A673 (cell line): ENCODE measurements at regions not wholly inside any gene's neighbourhood (a gene's known extent, or its start where the extent isn't known, plus 50 kb on each side); places are given as distances from the start of the nearest gene placed in this dataset.

ENCODE experiments used
- BruUV-seq: library from RNA; stranded (reverse); fragments of 400-500 nt; replicated peaks from 2 replicates; lab custom pipeline; 2021; lab: Mats Ljungman, UMichigan
- CTCF ChIA-PET: fragments of 300-600 bp; sonication (Branson Sonifier 250); formaldehyde crosslinking; loops from one replicate; lab custom pipeline; 2022; ENCODE audit warnings: antibody characterized with exemption; lab: Charles Lee
- POLR2A ChIA-PET: fragments of 300-600 bp; sonication (Branson Sonifier 250); formaldehyde crosslinking; loops from one replicate; lab custom pipeline; 2022; ENCODE audit warnings: antibody characterized with exemption; ENCODE audit not compliant: low non-redundant PET; lab: Charles Lee
- DNase-seq: peaks from one replicate; pipeline ENCODE4 v3.0.0-alpha.2; 2015; ENCODE audit warnings: low spot score
- H3K27ac ChIP-seq: fragments of 200-600 bp; sonication (generic); 2 replicates; pipeline ENCODE4 v1.5.1; 2016; ENCODE audit warnings: mixed run types, low read depth, mild to moderate bottlenecking, mixed read lengths, antibody characterized with exemption, low read length; ENCODE audit not compliant: poor library complexity, severe bottlenecking
- H3K27me3 ChIP-seq: fragments of 200-600 bp; sonication (generic); replicated peaks from 2 replicates; pipeline ENCODE4 v1.6.1; 2017; ENCODE audit warnings: mixed run types, low read depth, mild to moderate bottlenecking, mixed read lengths, antibody characterized with exemption, low read length; ENCODE audit not compliant: insufficient read depth, poor library complexity
- H3K36me3 ChIP-seq: fragments of 200-600 bp; sonication (generic); 2 replicates; pipeline ENCODE4 v1.6.1; 2016; ENCODE audit warnings: mixed run types, mild to moderate bottlenecking, mixed read lengths, antibody characterized with exemption, low read length; ENCODE audit not compliant: insufficient read depth, poor library complexity, severe bottlenecking
- H3K4me1 ChIP-seq: fragments of 200-600 bp; sonication (generic); 2 replicates; pipeline ENCODE4 v1.6.1; 2017; ENCODE audit warnings: mixed run types, mild to moderate bottlenecking, mixed read lengths, antibody characterized with exemption, low read length; ENCODE audit not compliant: insufficient read depth, poor library complexity, severe bottlenecking
- H3K4me3 ChIP-seq: fragments of 200-600 bp; sonication (generic); 2 replicates; pipeline ENCODE4 v1.5.1; 2016; ENCODE audit warnings: low read depth, mixed run types, mild to moderate bottlenecking, mixed read lengths, low read length; ENCODE audit not compliant: poor library complexity, severe bottlenecking
- H3K9me3 ChIP-seq: fragments of 200-600 bp; sonication (generic); 2 replicates; pipeline ENCODE4 v1.6.1; 2016; ENCODE audit warnings: mixed run types, low read depth, mild to moderate bottlenecking, mixed read lengths, antibody characterized with exemption, low read length; ENCODE audit not compliant: poor library complexity, severe bottlenecking
- EZH2 ChIP-seq: fragments of 200-600 bp; sonication (generic); IDR thresholded peaks from 2 replicates; pipeline ENCODE4 v1.6.1; 2017; ENCODE audit warnings: borderline replicate concordance, low read depth, mild to moderate bottlenecking, mixed read lengths, antibody characterized with exemption, low read length; ENCODE audit not compliant: poor library complexity, severe bottlenecking
- intact Hi-C: fragments of 100-400 bp; cut with micrococcal nuclease; formaldehyde crosslinking; loops from one replicate; pipeline ENCODE4 v1.10.0; 2022; ENCODE audit not compliant: unreplicated experiment
- TF ChIP-seq, protein P1 (sequence below): fragments of 300-800, 200-600 bp; sonication (generic); conservative IDR thresholded peaks from 2 replicates; pipeline ENCODE4 v1.5.1; 2017; ENCODE audit warnings: low read depth, mild to moderate bottlenecking, antibody characterized with exemption, low read length, moderate library complexity, mixed read lengths

DNA sequence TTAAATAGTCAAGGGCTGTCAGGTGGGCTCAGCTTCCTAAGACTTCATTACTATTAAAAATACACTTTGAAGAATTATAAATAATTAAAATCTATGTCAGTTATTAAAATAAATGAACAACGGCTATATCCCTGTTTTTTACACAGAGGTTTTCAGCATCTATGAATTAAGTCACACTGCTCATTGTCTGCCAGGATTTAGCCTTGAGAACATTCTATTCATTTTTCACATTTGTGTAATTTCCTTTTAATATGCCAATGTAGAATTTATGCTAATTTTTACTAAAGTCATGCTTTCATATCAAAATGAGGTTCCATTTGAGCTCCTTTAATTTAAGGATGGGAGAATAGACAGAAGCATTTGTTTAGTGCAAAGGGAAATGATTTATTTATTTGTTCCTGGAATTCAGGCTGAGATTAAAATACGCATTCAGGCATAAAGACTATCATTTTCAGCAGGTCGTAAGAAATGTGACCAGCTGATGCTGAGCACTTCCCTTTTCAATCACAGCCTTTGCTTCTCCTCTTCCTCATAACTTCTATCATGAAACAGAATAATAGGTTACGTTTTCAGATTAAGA lies 345.1 kb downstream of the MFSD1 start:
- TF ChIP-seq, protein P1, sequence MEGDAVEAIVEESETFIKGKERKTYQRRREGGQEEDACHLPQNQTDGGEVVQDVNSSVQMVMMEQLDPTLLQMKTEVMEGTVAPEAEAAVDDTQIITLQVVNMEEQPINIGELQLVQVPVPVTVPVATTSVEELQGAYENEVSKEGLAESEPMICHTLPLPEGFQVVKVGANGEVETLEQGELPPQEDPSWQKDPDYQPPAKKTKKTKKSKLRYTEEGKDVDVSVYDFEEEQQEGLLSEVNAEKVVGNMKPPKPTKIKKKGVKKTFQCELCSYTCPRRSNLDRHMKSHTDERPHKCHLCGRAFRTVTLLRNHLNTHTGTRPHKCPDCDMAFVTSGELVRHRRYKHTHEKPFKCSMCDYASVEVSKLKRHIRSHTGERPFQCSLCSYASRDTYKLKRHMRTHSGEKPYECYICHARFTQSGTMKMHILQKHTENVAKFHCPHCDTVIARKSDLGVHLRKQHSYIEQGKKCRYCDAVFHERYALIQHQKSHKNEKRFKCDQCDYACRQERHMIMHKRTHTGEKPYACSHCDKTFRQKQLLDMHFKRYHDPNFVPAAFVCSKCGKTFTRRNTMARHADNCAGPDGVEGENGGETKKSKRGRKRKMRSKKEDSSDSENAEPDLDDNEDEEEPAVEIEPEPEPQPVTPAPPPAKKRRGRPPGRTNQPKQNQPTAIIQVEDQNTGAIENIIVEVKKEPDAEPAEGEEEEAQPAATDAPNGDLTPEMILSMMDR: no peak
- TF ChIP-seq EZH2: no peak
- Histone ChIP-seq H3K27ac (no peak overlapping the region), H3K27me3 (no peaks in the 10 kb centered on the region), H3K4me3 (no peak overlapping the region), H3K9me3 (no peaks in the 10 kb centered on the region), H3K4me1 (no peaks in the 10 kb centered on the region), H3K36me3 (no peaks in the 10 kb centered on the region)
- POLR2A ChIA-PET: no interaction called here
- DNase-seq: no peak
- intact Hi-C loops: no loop called here
- BruUV-seq: no TSS peak
- CTCF ChIA-PET: no interaction called here

DNA sequence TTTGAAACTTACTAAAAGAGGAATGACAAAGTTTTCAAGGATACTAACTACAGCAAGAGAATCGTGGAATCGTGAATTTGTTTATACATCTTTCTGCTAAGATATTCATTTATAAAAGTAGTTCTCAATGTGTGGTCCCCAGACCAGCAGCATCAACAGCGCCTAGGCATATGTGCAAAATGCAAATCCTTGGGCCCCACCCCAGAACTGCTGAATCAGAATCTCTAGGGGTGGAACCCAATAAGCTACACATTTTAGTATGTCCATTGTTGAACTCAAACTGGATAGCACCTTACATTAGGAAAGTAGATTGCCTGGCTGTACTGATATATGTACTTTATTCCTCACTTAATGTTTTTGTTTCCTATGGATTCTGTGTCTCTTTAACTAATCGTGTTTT lies 346.0 kb downstream of the MFSD1 start:
- no peak overlapping the region for H3K27ac ChIP-seq
- no peaks in the 10 kb centered on the region for H3K9me3 ChIP-seq
- no peak for TF ChIP-seq EZH2
- TF ChIP-seq, protein P1: no peak
- intact Hi-C loops: no loop called here
- ChIA-PET CTCF (no interaction called here), POLR2A (no interaction called here)
- BruUV-seq: no TSS peak
- no peak for DNase-seq
- H3K27me3 ChIP-seq: no peaks in the 10 kb centered on the region
- no peaks in the 10 kb centered on the region for H3K36me3 ChIP-seq
- no peak overlapping the region for H3K4me3 ChIP-seq
- H3K4me1 ChIP-seq: no peaks in the 10 kb centered on the region

DNA sequence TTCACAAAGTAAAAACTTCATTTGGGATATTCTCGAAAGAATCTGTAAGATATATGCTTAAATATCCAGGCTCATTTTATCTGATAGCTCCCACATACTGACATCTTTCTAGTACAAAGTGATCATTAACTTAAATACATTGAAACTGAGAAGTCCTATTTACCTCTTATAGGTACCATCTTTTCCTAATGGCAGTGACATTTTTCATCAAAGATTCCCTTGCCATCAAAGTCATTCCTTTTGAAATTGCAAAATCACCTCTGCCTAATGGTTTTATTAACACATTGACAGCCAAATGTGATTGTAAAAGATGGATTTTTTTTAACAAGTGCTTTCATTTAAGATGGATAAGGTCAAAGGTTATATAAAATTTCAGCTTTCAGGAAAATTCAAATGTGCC lies 346.6 kb downstream of the MFSD1 start:
- H3K4me1 ChIP-seq: no peaks in the 10 kb centered on the region
- no peaks in the 10 kb centered on the region for H3K36me3 ChIP-seq
- ChIA-PET CTCF (no interaction called here), POLR2A (no interaction called here)
- no peak for DNase-seq
- H3K4me3 ChIP-seq: no peak overlapping the region
- no peaks in the 10 kb centered on the region for H3K9me3 ChIP-seq
- no peak overlapping the region for H3K27ac ChIP-seq
- TF ChIP-seq, protein P1: no peak
- TF ChIP-seq EZH2: no peak
- no peaks in the 10 kb centered on the region for H3K27me3 ChIP-seq
- intact Hi-C loops: no loop called here
- BruUV-seq: no TSS peak
